Colonic mucosa (tissue), 4 donors: ENCODE measurements at regions not wholly inside any gene's neighbourhood (a gene's known extent, or its start where the extent isn't known, plus 50 kb on each side); places are given as distances from the start of the nearest gene placed in this dataset.

Experiments used
- DNase-seq: peaks from one replicate; pipeline ENCODE4 v3.0.0-alpha.2; 2020
- H3K27ac ChIP-seq: fragments of 200-600 bp; one replicate; pipeline ENCODE4 v1.8.0; 2021
- H3K27me3 ChIP-seq: fragments of 200-600 bp; one replicate; pipeline ENCODE4 v1.8.0; 2021
- H3K36me3 ChIP-seq: fragments of 200-600 bp; one replicate; pipeline ENCODE4 v1.8.0; 2021
- H3K4me1 ChIP-seq: fragments of 200-600 bp; one replicate; pipeline ENCODE4 v1.8.0; 2021; ENCODE audit warnings: mild to moderate bottlenecking
- H3K4me3 ChIP-seq: fragments of 200-600 bp; one replicate; pipeline ENCODE4 v1.8.0; 2021
- H3K9ac ChIP-seq, 2 donors: one replicate each; pipeline ENCODE4 v1.7.0; 2013; ENCODE audit warnings: control low read depth in 2 of 2, low read depth in 2 of 2, low read length in 2 of 2
- H3K9me3 ChIP-seq: fragments of 200-600 bp; one replicate; pipeline ENCODE4 v1.8.0; 2021
- CTCF ChIP-seq: fragments of 200-600 bp; IDR thresholded peaks from one replicate; pipeline ENCODE4 v1.8.0; 2022; ENCODE audit warnings: antibody characterized with exemption, mild to moderate bottlenecking
- intact Hi-C: fragments of 100-400 bp; cut with DNase I; formaldehyde crosslinking; loops from one replicate; pipeline ENCODE4 v1.14.1; 2022
- donor health status: healthy.
- donor health status: DM: no; HTN: no; CAD: no.
- donor health status: DM: no; HTN: no; CAD: no.

- intact Hi-C loops = no loop called here
- Histone ChIP-seq H3K27ac (no peak overlapping the region), H3K9ac (no peak overlapping the region), H3K36me3 (no peaks in the 10 kb centered on the region), H3K4me1 (no peaks in the 10 kb centered on the region), H3K27me3 (no peaks in the 10 kb centered on the region), H3K4me3 (no peak overlapping the region), H3K9me3 (no peaks in the 10 kb centered on the region)
- no peak for TF ChIP-seq CTCF
- no peak for DNase-seq
These were observed 63.4 kb upstream of the WWC1 start for GRCh38 chr5:168227973-168228615.

GRCh38 chr5:168228668-168229067 is 62.8 kb upstream of the WWC1 start:
- Histone ChIP-seq H3K36me3 (no peaks in the 10 kb centered on the region), H3K27me3 (no peaks in the 10 kb centered on the region), H3K9ac (no peak overlapping the region), H3K27ac (no peak overlapping the region), H3K9me3 (no peaks in the 10 kb centered on the region), H3K4me3 (no peak overlapping the region), H3K4me1 (no peaks in the 10 kb centered on the region)
- no peak for TF ChIP-seq CTCF
- intact Hi-C loops = no loop called here
- no peak for DNase-seq

GRCh38 chr5:168234133-168234532 is 57.3 kb upstream of the WWC1 start:
- no peak for DNase-seq
- TF ChIP-seq CTCF = no peak
- H3K4me3 ChIP-seq = no peak overlapping the region
- intact Hi-C loops = no loop called here
- H3K36me3 ChIP-seq = no peaks in the 10 kb centered on the region
- no peaks in the 10 kb centered on the region for H3K9me3 ChIP-seq
- H3K27me3 ChIP-seq = no peaks in the 10 kb centered on the region
- H3K27ac ChIP-seq = no peak overlapping the region
- no peak overlapping the region for H3K9ac ChIP-seq
- H3K4me1 ChIP-seq = no peaks in the 10 kb centered on the region

GRCh38 chr5:168238463-168238862 is 53.0 kb upstream of the WWC1 start:
- Histone ChIP-seq H3K4me3 (no peak overlapping the region), H3K36me3 (no peaks in the 10 kb centered on the region), H3K9me3 (no peaks in the 10 kb centered on the region), H3K4me1 (no peaks in the 10 kb centered on the region), H3K9ac (no peak overlapping the region), H3K27ac (no peak overlapping the region), H3K27me3 (no peaks in the 10 kb centered on the region)
- DNase-seq = peak; percentile 25
- TF ChIP-seq CTCF = no peak
- intact Hi-C loops = no loop called here

- DNase-seq = no peak
- no peaks in the 10 kb centered on the region for H3K9me3 ChIP-seq
- intact Hi-C loops = no loop called here
- no peak for TF ChIP-seq CTCF
- no peak overlapping the region for H3K9ac ChIP-seq
- no peaks in the 10 kb centered on the region for H3K4me1 ChIP-seq
- no peak overlapping the region for H3K27ac ChIP-seq
- no peaks in the 10 kb centered on the region for H3K36me3 ChIP-seq
- no peak overlapping the region for H3K4me3 ChIP-seq
- H3K27me3 ChIP-seq = no peaks in the 10 kb centered on the region
These were observed 52.1 kb upstream of the WWC1 start for GRCh38 chr5:168239325-168239724.
